ENCODE measurements at regions not wholly inside any gene's neighbourhood (a gene's known extent, or its start where the extent isn't known, plus 50 kb on each side); places are given as distances from the start of the nearest gene placed in this dataset.
"Not testable (repeated sequence)": the region's sequence is repeated elsewhere in the genome, so short reads cannot be mapped to it uniquely, and the experiment has no call there.

GRCh38 chr5:138696501-138696900 lies 56.7 kb upstream of the CTNNA1 start:
- no peak for DNase-seq (ENCODE audit: low spot score)

GRCh38 chr5:138695781-138696180 lies 57.4 kb upstream of the CTNNA1 start:
- no peak for TF ChIP-seq CTCF (IDR thresholded peaks at IDR 0.05; ENCODE audit: extremely low read depth, missing control alignments)
- no peak for DNase-seq (ENCODE audit: low spot score)

More at GRCh38 chr5:138696501-138696900, 56.7 kb upstream of the CTNNA1 start:
- TF ChIP-seq CTCF (IDR thresholded peaks at IDR 0.05; ENCODE audit: extremely low read depth, missing control alignments): no peak

GRCh38 chr5:138694146-138694545 lies 59.1 kb upstream of the CTNNA1 start:
- DNase-seq (ENCODE audit: low spot score): no peak
- no peak for TF ChIP-seq CTCF (IDR thresholded peaks at IDR 0.05; ENCODE audit: extremely low read depth, missing control alignments)

- no peak for TF ChIP-seq CTCF (IDR thresholded peaks at IDR 0.05; ENCODE audit: extremely low read depth, missing control alignments)
Observed at GRCh38 chr5:138692370-138692769, 60.9 kb upstream of the CTNNA1 start.

GRCh38 chr5:138686668-138687067 lies 66.6 kb upstream of the CTNNA1 start:
- TF ChIP-seq CTCF (IDR thresholded peaks at IDR 0.05; ENCODE audit: extremely low read depth, missing control alignments): no peak
- no peak for DNase-seq (ENCODE audit: low spot score)

More at GRCh38 chr5:138692370-138692769, 60.9 kb upstream of the CTNNA1 start:
- no peak for DNase-seq (ENCODE audit: low spot score)

- no peak for DNase-seq (ENCODE audit: low spot score)
- TF ChIP-seq CTCF (IDR thresholded peaks at IDR 0.05; ENCODE audit: extremely low read depth, missing control alignments): no peak
Observed at GRCh38 chr5:138685193-138685745, 68.0 kb upstream of the CTNNA1 start.

- not testable (repeated sequence) for DNase-seq (ENCODE audit: low spot score)
Observed at GRCh38 chr5:138682462-138682861, 70.8 kb upstream of the CTNNA1 start.

- not testable (repeated sequence) for DNase-seq (ENCODE audit: low spot score)
Observed at GRCh38 chr5:138678826-138679225, 74.4 kb upstream of the CTNNA1 start.
